ENCODE measurements at regions not wholly inside any gene's neighbourhood (a gene's known extent, or its start where the extent isn't known, plus 50 kb on each side); places are given as distances from the start of the nearest gene placed in this dataset.

DNA sequence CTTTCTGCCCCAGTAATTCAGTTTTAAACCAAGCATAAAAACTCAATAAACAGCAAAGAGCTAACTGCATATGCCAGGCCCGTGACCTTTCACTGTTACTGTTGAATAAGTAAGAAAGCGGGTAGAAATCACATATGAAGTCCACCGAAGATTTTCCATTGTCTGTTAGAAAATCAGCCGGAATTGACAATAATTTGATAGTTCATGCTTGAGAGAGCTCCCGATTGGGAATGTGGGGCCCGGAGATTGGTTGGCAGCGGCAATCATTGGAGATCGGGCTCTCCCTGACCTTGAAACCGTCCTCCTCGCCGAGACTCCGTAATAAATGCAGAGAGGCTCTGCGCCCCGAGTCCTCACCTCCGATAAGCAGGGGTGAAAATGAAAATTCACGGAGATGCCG lies 709.6 kb downstream of the BRD1 start:
- TF ChIP-seq, protein P1, sequence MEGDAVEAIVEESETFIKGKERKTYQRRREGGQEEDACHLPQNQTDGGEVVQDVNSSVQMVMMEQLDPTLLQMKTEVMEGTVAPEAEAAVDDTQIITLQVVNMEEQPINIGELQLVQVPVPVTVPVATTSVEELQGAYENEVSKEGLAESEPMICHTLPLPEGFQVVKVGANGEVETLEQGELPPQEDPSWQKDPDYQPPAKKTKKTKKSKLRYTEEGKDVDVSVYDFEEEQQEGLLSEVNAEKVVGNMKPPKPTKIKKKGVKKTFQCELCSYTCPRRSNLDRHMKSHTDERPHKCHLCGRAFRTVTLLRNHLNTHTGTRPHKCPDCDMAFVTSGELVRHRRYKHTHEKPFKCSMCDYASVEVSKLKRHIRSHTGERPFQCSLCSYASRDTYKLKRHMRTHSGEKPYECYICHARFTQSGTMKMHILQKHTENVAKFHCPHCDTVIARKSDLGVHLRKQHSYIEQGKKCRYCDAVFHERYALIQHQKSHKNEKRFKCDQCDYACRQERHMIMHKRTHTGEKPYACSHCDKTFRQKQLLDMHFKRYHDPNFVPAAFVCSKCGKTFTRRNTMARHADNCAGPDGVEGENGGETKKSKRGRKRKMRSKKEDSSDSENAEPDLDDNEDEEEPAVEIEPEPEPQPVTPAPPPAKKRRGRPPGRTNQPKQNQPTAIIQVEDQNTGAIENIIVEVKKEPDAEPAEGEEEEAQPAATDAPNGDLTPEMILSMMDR (IDR thresholded peaks at IDR 0.05), result no peak
- no peak for TF ChIP-seq EP300 (IDR thresholded peaks at IDR 0.05)

All from tibial nerve (tissue), 4 donors.